ENCODE measurements at regions not wholly inside any gene's neighbourhood (a gene's known extent, or its start where the extent isn't known, plus 50 kb on each side); places are given as distances from the start of the nearest gene placed in this dataset.
"Not testable (repeated sequence)": the region's sequence is repeated elsewhere in the genome, so short reads cannot be mapped to it uniquely, and the experiment has no call there.

- not testable (repeated sequence) for DNase-seq (ENCODE audit: extremely low read depth, low read depth)
Measured at GRCh38 chr16:16561532-16561931, 182.6 kb downstream of the NPIPA7 start.

DNA sequence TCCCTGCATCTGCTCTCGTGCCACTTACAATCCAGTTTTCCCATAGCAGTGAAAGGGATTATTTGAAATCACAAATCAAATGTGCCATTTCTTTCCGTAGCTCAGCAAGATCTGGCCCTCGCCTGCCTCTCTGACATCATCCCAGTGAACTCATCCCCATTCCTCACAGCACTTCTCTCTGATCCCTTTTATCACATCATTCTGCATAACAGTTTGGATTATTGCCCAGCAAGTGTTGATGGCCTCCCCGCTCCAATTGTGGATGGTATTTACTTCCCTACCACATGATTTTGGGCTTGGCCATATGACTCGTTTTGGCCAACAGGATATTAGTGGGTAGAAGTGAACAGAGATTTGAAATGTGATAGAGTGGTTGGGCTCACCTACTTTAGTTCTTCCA, 185.0 kb downstream of the NPIPA7 start:
- not testable (repeated sequence) for DNase-seq (ENCODE audit: extremely low read depth, low read depth)

- DNase-seq (ENCODE audit: extremely low read depth, low read depth) = not testable (repeated sequence)
Measured at GRCh38 chr16:16565326-16565725, 186.4 kb downstream of the NPIPA7 start.

DNA sequence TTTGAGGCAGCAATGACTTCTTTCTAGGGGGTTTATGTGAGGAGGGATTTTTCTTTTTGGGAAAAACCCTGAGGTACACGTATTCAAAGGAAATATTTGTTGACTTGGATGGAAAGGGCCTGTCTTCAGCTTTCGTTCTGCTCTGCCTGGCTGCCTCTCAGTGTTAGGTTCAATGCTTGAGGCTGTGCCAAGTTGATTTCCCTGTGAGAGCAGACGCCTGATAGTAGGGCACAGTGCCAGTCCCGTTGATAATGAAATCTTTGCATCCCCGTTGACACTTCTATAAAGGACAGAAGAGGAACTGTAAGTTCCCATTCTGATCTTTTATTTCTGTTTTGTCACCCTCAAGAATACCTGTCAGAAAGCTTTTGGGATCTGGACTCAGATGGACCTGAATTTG, 191.1 kb downstream of the NPIPA7 start:
- not testable (repeated sequence) for DNase-seq (ENCODE audit: extremely low read depth, low read depth)

DNA sequence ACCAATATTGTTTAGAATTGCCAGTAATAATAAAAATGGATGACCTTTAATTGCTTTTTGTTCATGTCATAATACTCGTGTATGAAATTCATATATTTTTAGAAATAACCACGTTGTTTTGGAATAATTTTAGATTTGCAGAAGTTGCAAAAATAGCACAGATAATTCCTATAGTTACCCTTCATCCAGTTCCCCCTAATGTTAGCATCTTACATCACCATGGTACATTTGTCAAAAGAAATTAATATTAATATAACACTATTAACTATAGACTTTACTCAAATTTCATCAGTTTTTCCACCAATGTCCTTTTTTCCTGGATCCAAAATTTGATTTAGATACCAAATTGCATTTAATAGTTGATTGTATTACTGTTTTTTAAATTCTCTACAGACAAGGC, 191.9 kb downstream of the NPIPA7 start:
- not testable (repeated sequence) for DNase-seq (ENCODE audit: extremely low read depth, low read depth)

DNA sequence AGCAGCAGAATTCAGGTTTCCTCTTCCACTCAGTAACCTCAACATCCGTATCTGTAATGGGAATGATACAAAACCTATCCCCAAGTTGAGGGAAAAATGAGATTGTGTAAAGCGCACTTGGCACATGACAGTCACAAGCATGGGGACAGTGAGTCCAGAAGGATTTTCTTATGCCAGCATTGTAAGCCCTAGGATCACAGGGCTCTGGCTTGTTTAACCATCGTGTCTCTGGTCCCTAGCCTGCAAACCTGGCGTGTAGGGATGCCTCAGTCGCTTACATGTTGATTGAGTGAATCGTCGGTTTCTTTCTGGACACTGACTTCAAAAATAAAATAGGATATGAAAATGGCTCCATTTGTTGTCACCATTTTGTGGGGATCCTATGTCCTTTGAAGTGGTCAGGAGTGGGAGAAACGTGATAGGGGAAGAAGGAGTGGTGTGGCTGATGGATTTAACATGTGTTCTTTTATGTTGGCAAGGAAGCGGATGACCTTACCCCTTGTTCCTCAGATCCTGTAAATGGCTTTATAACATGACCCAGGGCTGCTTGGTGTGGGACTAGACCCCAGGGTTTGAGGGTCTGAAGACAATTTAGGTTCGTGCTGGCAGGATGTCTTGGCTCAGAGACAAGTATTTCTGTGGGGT, 193.3 kb downstream of the NPIPA7 start:
- DNase-seq (ENCODE audit: extremely low read depth, low read depth) = not testable (repeated sequence)

GRCh38 chr16:16577062-16577461, 198.1 kb downstream of the NPIPA7 start:
- DNase-seq (ENCODE audit: extremely low read depth, low read depth) = not testable (repeated sequence)

- TF ChIP-seq, protein P1, sequence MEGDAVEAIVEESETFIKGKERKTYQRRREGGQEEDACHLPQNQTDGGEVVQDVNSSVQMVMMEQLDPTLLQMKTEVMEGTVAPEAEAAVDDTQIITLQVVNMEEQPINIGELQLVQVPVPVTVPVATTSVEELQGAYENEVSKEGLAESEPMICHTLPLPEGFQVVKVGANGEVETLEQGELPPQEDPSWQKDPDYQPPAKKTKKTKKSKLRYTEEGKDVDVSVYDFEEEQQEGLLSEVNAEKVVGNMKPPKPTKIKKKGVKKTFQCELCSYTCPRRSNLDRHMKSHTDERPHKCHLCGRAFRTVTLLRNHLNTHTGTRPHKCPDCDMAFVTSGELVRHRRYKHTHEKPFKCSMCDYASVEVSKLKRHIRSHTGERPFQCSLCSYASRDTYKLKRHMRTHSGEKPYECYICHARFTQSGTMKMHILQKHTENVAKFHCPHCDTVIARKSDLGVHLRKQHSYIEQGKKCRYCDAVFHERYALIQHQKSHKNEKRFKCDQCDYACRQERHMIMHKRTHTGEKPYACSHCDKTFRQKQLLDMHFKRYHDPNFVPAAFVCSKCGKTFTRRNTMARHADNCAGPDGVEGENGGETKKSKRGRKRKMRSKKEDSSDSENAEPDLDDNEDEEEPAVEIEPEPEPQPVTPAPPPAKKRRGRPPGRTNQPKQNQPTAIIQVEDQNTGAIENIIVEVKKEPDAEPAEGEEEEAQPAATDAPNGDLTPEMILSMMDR (IDR thresholded peaks at IDR 0.05; ENCODE audit: low read depth, low read length) = no peak
- DNase-seq (ENCODE audit: extremely low read depth, low read depth) = no peak
Measured at GRCh38 chr16:16578701-16579100, 199.8 kb downstream of the NPIPA7 start.

DNA sequence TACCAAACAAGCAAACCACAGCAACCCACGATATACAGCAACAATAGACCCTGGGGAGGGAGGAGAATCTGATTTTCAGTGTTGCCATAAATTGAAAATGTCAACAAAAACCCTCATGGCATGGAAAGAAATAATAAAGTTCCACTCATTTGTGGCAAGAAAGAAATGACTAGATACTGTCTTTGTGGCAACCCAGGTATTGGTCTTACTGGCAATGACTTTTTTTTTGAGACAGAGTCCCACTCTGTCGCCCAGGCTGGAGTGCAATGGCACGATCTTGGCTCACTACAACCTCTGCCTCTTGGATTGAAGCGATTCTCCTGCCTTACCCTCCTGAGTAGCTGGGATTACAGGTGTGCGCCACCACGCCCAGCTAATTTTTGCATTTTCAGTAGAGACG, 204.0 kb downstream of the NPIPA7 start:
- DNase-seq (ENCODE audit: extremely low read depth, low read depth) = not testable (repeated sequence)

GRCh38 chr16:16586073-16586651, 207.2 kb downstream of the NPIPA7 start:
- not testable (repeated sequence) for DNase-seq (ENCODE audit: extremely low read depth, low read depth)

DNA sequence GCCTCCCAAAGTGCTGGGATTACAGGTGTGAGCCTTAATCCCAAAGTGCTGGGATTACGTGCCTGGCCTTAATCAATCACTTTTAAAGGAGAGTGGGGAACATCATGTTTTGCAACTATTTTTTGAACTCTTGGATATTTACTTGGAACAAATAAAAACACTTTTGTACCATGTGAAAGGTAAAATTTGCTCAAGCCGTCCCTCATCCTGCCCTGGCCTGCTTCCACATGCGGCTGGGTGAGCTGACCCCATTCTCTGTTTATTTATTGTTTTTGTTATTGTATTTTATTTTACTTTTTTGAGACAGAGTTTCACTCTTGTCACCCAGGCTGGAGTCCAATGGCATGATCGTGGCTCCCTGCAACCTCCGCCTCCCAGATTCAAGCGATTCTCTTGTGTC, 208.0 kb downstream of the NPIPA7 start:
- DNase-seq (ENCODE audit: extremely low read depth, low read depth) = not testable (repeated sequence)

DNA sequence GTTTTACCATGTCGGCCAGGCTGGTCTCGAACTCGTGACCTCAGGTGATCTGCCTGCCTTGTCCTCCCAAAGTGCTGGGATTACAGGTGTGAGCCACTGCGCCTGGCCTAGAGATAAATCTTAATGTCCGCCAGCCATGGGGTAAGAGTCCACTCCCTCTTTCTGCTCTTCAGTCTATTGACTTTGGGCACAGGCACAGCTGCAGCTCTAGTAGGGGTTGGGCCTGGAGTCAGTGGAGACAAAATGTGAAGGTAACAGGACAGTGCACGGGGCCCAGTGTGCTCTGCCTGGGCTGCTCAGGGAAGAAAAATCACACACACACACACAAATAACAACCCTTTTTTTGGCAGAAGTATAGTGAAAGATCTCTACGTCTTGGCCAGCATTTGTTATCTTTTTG, 209.5 kb downstream of the NPIPA7 start:
- not testable (repeated sequence) for DNase-seq (ENCODE audit: extremely low read depth, low read depth)

DNA sequence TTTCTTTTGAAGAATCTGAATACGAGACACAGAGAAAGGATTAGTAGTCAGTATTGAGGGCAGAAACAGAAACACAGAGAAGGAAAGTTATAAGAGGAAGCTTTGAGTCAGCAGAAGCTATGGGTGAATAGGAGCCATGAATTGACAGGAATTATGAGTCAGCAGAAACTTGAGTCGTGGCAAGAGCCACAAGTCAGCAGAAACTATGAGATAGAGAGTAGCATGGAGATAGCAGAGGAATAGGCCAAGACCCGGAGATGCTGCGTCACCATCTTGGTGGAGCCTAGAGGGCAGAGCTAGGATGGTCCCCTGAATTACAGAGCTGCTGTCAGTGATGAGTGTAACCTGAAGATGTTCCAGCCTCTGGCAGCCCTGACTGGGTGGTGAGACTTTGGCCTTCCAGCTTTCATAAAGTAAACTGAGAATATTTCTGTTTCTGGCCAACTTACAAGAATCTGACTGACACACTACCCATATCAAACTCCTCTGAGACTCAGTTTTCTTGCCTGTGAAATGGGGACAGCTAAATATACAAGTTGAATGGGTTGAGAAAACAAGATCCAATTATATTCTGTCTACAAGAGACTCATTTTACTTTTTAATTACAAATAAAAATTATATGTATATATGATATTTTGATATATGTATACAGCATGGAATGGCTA, 211.8 kb downstream of the NPIPA7 start:
- DNase-seq (ENCODE audit: extremely low read depth, low read depth) = not testable (repeated sequence)

DNA sequence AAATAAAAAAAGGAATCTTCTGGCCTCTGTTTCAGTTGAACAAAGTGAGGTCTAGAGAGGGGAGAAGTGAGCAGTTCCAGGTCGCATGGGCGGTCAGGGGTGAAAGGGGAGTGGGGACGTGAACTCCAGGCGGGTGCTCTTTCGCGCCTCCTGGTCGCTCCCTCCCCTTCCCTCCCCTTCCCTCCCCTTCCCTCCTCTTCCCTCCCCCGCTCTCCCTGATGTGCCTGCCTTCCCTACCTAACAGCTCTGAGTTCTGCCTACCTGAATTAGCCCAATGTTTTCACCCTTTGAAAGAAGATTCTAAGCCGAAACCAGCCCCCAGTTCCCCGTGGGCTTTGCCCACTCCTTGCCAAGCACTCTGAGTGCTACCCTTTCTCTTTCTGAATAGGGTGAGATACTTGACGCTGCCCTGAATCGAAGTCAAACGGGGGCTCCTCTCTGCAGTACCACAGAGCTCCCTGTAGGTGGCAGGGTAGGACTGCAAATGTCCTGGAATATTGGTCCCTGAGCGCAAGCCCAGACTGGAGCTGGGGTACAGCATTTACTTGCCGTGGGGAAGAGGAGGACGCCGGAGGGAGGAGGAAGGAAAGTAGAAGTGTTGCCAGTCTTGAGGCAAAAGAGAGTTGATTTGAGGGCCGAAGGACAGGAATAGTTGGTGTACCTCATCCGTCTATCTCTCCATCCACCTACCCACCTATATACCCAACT, 214.4 kb downstream of the NPIPA7 start:
- not testable (repeated sequence) for DNase-seq (ENCODE audit: extremely low read depth, low read depth)
- TF ChIP-seq, protein P1 (IDR thresholded peaks at IDR 0.05; ENCODE audit: low read depth, low read length) = peak; percentile 46

DNA sequence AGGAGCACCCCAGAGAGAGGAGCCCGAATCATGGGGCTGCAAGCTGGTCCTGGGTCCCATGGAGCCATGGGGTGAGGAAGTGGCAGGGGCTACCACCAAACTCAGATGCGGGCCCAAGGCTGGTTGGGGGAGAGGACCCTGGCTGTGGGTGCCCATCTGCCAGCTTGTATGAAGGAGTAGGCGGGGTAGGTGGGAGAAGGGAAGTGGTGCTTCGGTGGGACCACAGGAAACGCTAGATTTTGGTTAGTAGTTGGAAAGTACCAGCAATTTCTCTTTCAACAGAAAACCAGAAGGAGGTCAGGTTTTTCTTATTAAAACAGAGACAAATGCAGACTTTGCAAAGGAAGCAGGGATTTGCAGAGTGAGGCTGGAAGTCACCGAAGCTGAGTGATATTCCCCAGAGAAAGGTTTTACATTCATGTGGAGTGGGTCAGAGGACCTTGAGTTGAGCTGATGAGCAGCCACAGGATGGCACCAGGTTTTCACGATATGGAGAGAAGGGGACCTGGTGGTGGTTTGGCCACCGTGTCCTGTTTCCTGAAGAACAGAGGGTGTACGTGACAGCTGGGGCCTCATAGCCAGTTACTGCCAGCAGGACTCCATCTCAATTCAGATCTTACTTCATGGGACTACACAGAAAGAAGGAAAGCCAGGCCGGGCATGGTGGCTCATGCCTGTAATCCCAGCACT, 216.2 kb downstream of the NPIPA7 start:
- DNase-seq (ENCODE audit: extremely low read depth, low read depth) = not testable (repeated sequence)

DNA sequence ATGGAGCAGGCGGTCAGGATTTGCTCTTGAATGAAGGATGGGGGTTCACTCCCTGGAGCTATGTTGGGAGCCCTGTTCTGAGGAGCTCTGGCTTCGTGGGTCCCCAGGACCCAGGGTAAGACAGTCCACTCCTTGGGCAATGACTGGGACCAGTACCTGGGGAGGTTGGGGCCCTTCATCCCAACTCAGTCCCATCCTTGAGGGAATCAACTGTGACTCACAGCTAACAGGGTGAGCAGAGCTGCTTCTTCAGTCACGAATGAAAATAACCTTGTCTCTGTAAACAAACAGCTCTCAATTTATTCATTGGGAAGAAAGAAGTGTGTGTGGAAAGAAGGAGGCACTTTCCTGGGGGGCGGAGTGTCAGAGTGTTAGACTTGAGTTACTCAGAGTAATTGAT, 222.3 kb downstream of the NPIPA7 start:
- DNase-seq (ENCODE audit: extremely low read depth, low read depth) = not testable (repeated sequence)

GRCh38 chr16:16607401-16608082, 228.6 kb downstream of the NPIPA7 start:
- DNase-seq (ENCODE audit: extremely low read depth, low read depth) = not testable (repeated sequence)
